Breast epithelium (tissue), 4 donors: ENCODE measurements at regions not wholly inside any gene's neighbourhood (a gene's known extent, or its start where the extent isn't known, plus 50 kb on each side); places are given as distances from the start of the nearest gene placed in this dataset.

Experiments
- DNase-seq, 2 donors: peaks; one replicate each; pipeline ENCODE4 v3.0.0-alpha.2; 2019; ENCODE audit warnings: low spot score in 2 of 2
- H3K27ac ChIP-seq, 2 donors: fragments of 200-600 bp; sonication (generic) in 1 of 2; one replicate each; pipeline ENCODE4 v1.5.1; 2016 to 2019; ENCODE audit warnings: mild to moderate bottlenecking in 1 of 2
- H3K27me3 ChIP-seq, 2 donors: fragments of 200-600 bp; sonication (generic) in 1 of 2; one replicate each; pipeline versions ENCODE4 v1.5.1 to v1.6.0; 2017 to 2019; ENCODE audit warnings: control low read depth in 1 of 2, mild to moderate bottlenecking in 1 of 2
- H3K36me3 ChIP-seq: fragments of 200-600 bp; one replicate; pipeline ENCODE4 v1.5.1; 2019
- H3K4me1 ChIP-seq, 2 donors: fragments of 200-600 bp; sonication (generic); one replicate each; pipeline ENCODE4 v1.5.1; 2016 to 2019; ENCODE audit warnings: control low read depth in 1 of 2
- H3K4me3 ChIP-seq, 3 donors: fragments of 200-600 bp; sonication (generic); 1 replicate in 2 of 3; 2 replicates in 1 of 3; pipeline ENCODE4 v1.5.1; 2016 to 2019; ENCODE audit warnings: mild to moderate bottlenecking in 3 of 3, moderate library complexity in 2 of 3
- H3K9me3 ChIP-seq, 2 donors: fragments of 200-600 bp; sonication (generic) in 1 of 2; one replicate each; pipeline ENCODE4 v1.5.1; 2016 to 2019; ENCODE audit warnings: control low read depth in 1 of 2
- POLR2A ChIP-seq: fragments of 450-650 bp; IDR thresholded peaks from one replicate; pipeline ENCODE4 v1.6.1; 2016; ENCODE audit warnings: antibody characterized with exemption, mild to moderate bottlenecking, moderate library complexity
- POLR2AphosphoS5 ChIP-seq, 3 donors: sonication (generic); formaldehyde crosslinking; IDR thresholded peaks; one replicate each; pipeline ENCODE4 v1.6.1; 2017; ENCODE audit warnings: antibody characterized with exemption in 3 of 3
- intact Hi-C: fragments of 100-400 bp; cut with DNase I; formaldehyde crosslinking; loops from one replicate; pipeline ENCODE4 v1.15.1; 2023; ENCODE audit warnings: low total_unique reads
- TF ChIP-seq, protein P1 (sequence below), 3 donors: fragments of 450-650 bp; IDR thresholded peaks; one replicate each; pipeline ENCODE4 v1.5.1; 2016 to 2017; ENCODE audit warnings: antibody characterized with exemption in 3 of 3, mild to moderate bottlenecking in 3 of 3, moderate library complexity in 3 of 3

DNA sequence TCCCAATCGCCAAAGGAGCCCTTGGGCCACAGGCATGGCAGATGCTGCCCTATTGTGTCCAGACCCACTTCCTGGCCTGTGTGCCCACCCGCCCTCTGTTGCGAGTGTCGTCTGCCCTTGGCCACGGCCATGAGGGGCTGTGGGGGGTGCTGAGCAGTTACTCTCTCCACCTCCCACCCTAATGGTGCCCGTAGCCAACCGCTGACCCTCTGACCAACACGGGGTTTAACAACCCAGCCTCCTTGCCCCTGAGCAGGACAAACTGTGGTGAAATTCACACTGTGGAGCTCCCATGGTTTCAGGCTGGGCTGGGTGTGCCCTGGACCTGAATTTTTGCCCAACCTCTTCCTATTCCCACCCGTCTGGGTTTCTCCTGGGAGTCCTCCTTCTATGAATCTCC, 145.7 kb upstream of the HDAC4 start:
- DNase-seq = peak in 1 of 2 donors; percentile 20
- Histone ChIP-seq H3K27me3 (peaks cover 0 to 24% of the 10 kb centered on the region in 2 donors), H3K36me3 (no peaks in the 10 kb centered on the region), H3K27ac (no peak overlapping the region), H3K9me3 (no peaks in the 10 kb centered on the region), H3K4me1 (no peaks in the 10 kb centered on the region), H3K4me3 (no peak overlapping the region)
- TF ChIP-seq, protein P1, sequence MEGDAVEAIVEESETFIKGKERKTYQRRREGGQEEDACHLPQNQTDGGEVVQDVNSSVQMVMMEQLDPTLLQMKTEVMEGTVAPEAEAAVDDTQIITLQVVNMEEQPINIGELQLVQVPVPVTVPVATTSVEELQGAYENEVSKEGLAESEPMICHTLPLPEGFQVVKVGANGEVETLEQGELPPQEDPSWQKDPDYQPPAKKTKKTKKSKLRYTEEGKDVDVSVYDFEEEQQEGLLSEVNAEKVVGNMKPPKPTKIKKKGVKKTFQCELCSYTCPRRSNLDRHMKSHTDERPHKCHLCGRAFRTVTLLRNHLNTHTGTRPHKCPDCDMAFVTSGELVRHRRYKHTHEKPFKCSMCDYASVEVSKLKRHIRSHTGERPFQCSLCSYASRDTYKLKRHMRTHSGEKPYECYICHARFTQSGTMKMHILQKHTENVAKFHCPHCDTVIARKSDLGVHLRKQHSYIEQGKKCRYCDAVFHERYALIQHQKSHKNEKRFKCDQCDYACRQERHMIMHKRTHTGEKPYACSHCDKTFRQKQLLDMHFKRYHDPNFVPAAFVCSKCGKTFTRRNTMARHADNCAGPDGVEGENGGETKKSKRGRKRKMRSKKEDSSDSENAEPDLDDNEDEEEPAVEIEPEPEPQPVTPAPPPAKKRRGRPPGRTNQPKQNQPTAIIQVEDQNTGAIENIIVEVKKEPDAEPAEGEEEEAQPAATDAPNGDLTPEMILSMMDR (IDR thresholded peaks at IDR 0.05) = no peak
- TF ChIP-seq POLR2A (no peak), POLR2AphosphoS5 (IDR thresholded peaks at IDR 0.05) (no peak)
- intact Hi-C loops = no loop called here

DNA sequence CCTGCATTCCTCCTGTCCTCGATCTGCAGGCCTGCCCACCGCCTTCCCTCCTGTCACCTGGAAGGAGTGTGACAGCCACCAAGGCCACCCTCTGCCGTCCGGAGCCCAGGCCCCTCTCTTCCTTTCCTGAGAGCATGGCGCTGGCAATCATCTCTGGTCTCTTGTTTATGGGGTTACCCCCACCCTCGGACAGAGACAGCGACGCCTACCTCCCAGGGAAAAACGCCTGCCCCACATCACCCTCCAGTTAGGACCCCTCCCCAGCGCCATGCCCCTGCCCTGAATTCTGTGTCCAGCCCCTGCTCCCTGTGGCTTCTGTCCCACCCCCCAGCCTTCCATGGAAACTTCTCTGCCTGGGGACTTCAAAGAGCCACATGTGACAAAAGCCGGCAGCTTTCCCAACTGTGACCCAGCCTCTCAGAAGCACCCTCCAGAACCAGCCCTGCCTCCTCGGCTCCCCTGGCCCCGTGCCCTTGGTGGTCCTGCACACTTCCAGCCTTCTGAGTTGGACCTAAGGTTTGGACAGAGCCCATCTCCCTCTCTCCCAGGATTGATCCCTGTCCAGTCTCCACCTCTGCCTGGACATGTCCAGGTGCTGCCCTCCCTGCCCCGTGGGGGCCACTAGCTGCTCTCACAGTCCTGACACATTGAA, 145.0 kb upstream of the HDAC4 start:
- Histone ChIP-seq H3K27me3 (peaks cover 0 to 24% of the 10 kb centered on the region in 2 donors), H3K4me3 (no peak overlapping the region), H3K36me3 (no peaks in the 10 kb centered on the region), H3K4me1 (no peaks in the 10 kb centered on the region), H3K27ac (no peak overlapping the region), H3K9me3 (no peaks in the 10 kb centered on the region)
- DNase-seq = peak in 1 of 2 donors; percentile 38
- no peak for TF ChIP-seq POLR2AphosphoS5 (IDR thresholded peaks at IDR 0.05)
- TF ChIP-seq, protein P1 (IDR thresholded peaks at IDR 0.05) = no peak
- no peak for TF ChIP-seq POLR2A
- intact Hi-C loops = no loop called here

DNA sequence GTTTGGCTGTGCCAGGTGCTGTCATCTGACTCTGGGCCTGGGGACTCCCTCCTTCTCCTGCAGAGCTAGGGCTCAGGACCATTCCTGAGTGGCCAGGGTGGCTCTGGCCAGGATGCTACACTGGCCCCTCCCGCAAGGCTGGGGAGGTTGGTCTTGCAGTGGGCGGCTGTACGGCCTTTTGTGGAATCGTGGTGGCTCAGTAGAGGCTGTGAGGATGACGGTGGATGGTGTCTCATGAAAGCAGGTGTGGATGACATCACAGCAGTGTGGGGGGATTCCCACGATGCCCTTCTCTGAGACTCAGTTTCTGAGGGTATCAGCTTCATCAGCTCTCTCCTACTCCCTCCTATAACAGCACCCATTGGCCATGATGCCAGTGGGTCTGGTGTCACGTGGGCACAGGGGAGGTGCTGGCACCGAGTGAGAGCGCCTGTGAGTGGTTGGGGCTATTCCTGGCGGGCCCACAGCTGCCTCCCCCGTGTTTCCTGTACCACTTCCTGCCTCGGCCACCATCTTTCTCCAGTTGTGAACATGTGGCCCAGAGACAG, 144.2 kb upstream of the HDAC4 start:
- Histone ChIP-seq H3K4me3 (no peak overlapping the region), H3K36me3 (no peaks in the 10 kb centered on the region), H3K27ac (no peak overlapping the region), H3K9me3 (no peaks in the 10 kb centered on the region), H3K27me3 (peaks cover 0 to 24% of the 10 kb centered on the region in 2 donors), H3K4me1 (no peaks in the 10 kb centered on the region)
- peak in 1 of 2 donors; percentile 28 for DNase-seq
- intact Hi-C loops = no loop called here
- TF ChIP-seq POLR2AphosphoS5 (IDR thresholded peaks at IDR 0.05) (no peak), POLR2A (no peak)
- TF ChIP-seq, protein P1 (IDR thresholded peaks at IDR 0.05) = no peak

DNA sequence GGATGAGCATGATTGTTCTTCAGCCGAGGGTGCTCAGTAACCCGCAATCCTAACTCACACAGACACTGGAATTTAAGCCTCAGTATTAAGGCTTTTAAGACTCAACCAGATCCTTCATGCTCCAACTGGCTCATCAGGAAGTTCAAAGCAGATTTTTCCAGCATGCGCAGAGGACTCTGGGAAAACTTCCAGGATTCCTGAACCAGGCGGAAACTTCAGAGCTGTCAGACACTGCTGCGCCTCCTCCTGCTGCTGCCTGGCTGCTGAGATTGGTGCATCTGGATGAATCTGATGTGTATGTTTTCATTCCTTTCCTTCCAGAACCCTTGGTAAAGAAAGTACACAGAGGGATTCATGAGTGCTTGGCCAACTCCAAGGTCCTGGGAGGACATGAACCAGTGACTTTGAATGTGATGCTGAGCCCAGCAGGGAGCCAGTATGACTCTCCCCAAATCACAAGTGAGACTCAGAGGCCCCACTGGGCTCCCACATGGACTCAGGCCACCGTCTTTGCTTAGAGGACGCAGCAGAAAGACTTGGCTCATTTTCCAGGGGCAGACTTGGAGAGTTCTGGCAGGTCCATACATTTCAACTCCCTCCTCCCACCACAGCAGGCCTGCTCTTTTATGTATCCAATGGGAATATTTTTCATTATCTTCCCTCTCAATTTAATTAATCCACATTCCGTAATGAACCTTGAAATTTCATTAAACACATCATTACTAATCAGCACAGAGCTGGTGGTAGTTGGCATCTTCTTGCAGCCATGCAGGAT, 143.5 kb upstream of the HDAC4 start:
- H3K9me3 ChIP-seq = no peaks in the 10 kb centered on the region
- H3K27me3 ChIP-seq = peaks cover 0 to 24% of the 10 kb centered on the region in 2 donors
- no peak overlapping the region for H3K27ac ChIP-seq
- H3K4me1 ChIP-seq = no peaks in the 10 kb centered on the region
- no peak for TF ChIP-seq POLR2AphosphoS5 (IDR thresholded peaks at IDR 0.05)
- no peak for TF ChIP-seq POLR2A
- TF ChIP-seq, protein P1 (IDR thresholded peaks at IDR 0.05) = no peak
- no peaks in the 10 kb centered on the region for H3K36me3 ChIP-seq
- no peak overlapping the region for H3K4me3 ChIP-seq
- peak in 1 of 2 donors; percentile 43 for DNase-seq
- intact Hi-C loops = no loop called here

DNA sequence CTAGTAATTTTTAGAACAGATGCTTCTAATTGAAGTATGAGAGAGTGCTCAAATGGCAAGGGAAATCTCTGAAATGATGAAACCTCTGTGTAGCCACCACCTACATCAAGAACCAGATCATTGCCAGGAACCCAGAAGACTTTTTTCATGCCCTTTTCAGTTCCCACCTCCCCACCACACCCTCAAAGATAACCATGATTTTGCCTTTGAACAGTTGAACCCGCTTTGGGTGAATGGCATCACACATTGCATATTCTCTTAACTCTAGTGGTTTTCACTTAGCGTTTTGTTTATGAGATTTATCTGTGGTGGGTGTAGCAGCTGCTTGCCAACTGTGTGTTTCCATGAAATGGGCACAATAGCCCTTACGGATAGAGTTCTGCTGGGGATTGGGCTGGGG, 142.9 kb upstream of the HDAC4 start:
- no peaks in the 10 kb centered on the region for H3K36me3 ChIP-seq
- no peak for DNase-seq
- no peaks in the 10 kb centered on the region for H3K4me1 ChIP-seq
- H3K27ac ChIP-seq = no peak overlapping the region
- H3K4me3 ChIP-seq = no peak overlapping the region
- peaks cover 0 to 24% of the 10 kb centered on the region in 2 donors for H3K27me3 ChIP-seq
- intact Hi-C loops = no loop called here
- TF ChIP-seq POLR2AphosphoS5 (IDR thresholded peaks at IDR 0.05) (no peak), POLR2A (no peak)
- TF ChIP-seq, protein P1 (IDR thresholded peaks at IDR 0.05) = no peak
- H3K9me3 ChIP-seq = no peaks in the 10 kb centered on the region
